ENCODE measurements at regions not wholly inside any gene's neighbourhood (a gene's known extent, or its start where the extent isn't known, plus 50 kb on each side); places are given as distances from the start of the nearest gene placed in this dataset.
A peak's percentile ranks its signal among the peaks of the same experiment; 100 is the strongest.

DNA sequence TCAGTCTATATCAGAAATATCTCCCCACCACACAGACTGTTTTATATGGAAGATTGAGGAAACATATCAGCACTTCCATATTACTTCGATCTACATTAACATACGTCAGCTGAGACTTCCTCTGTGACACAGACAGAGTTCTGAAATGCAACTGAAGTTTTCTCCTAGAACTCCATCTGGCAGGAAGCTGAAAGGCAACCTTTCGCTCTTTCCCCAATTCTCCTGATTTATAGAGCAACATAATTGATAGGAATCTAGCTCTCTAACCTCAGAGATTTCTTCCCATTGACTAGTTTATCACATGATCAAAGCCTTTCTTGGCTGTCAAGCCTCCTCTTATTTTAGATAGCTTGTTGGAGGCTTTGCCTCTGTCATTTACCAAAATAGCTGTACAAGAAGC lies 806.7 kb upstream of the CHAC2 start:
- peaks cover 10 to 11% of the 10 kb centered on the region in 2 donors for H3K9me3 Mint-ChIP-seq
- no peak for DNase-seq
- no peak overlapping the region for H3K27ac Mint-ChIP-seq
- no peaks in the 10 kb centered on the region for H3K27me3 Mint-ChIP-seq
- ATAC-seq (replicated peaks): no peak
- no peaks in the 10 kb centered on the region for H3K36me3 Mint-ChIP-seq (ENCODE audit: insufficient read depth)
- H3K4me1 Mint-ChIP-seq (ENCODE audit: low read depth in 2 of 2): no peaks in the 10 kb centered on the region
- H3K4me3 Mint-ChIP-seq: no peak overlapping the region

DNA sequence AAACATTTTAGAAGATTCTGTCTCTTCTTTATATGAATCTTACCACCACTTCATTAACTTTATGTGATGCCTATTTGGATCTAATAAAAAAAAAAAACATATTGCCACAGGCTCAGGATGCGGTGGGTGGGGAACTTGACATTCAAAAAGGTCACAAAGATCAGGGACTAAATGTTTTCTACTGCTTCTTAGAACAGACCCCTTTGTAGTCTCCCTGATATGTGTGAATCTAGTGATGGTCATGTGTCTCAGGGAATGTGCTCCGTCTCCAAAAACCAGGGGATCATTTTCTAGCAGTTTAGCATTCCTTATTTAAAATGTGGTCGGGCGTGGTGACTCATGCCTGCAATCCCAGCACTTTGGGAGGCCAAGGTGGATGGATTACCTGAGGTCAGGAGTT lies 807.8 kb upstream of the CHAC2 start:
- H3K4me3 Mint-ChIP-seq: no peak overlapping the region
- no peak overlapping the region for H3K27ac Mint-ChIP-seq
- ATAC-seq (replicated peaks): no peak
- no peak for DNase-seq
- no peaks in the 10 kb centered on the region for H3K27me3 Mint-ChIP-seq
- no peaks in the 10 kb centered on the region for H3K36me3 Mint-ChIP-seq (ENCODE audit: insufficient read depth)
- H3K4me1 Mint-ChIP-seq (ENCODE audit: low read depth in 2 of 2): no peaks in the 10 kb centered on the region
- peaks cover 10% of the 10 kb centered on the region in 2 donors for H3K9me3 Mint-ChIP-seq

DNA sequence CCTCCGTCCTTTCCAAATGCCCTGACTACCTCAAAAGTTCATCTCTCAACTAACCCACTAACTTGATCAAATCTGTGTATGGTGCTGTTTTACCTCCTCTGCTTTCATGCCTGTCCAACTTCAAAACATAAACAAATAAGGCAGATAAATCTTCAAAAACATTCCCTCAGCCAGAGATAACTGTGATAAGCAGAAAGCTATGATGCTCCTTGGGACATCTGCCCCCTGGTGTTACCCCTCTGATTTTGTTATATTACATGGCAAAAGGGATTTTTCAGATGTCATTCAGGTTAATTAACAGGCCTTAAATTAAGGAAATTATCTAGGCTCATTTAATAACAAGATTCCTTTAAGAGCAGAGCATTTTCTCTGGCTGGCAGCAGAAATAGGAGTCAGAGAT lies 810.8 kb upstream of the CHAC2 start:
- ATAC-seq (replicated peaks) (no peak), DNase-seq (no peak)
- no peaks in the 10 kb centered on the region for H3K27me3 Mint-ChIP-seq
- H3K4me3 Mint-ChIP-seq: no peak overlapping the region
- no peaks in the 10 kb centered on the region for H3K36me3 Mint-ChIP-seq (ENCODE audit: insufficient read depth)
- H3K27ac Mint-ChIP-seq: no peak overlapping the region
- no peaks in the 10 kb centered on the region for H3K4me1 Mint-ChIP-seq (ENCODE audit: low read depth in 2 of 2)
- peaks cover 0 to 9% of the 10 kb centered on the region in 2 donors for H3K9me3 Mint-ChIP-seq

DNA sequence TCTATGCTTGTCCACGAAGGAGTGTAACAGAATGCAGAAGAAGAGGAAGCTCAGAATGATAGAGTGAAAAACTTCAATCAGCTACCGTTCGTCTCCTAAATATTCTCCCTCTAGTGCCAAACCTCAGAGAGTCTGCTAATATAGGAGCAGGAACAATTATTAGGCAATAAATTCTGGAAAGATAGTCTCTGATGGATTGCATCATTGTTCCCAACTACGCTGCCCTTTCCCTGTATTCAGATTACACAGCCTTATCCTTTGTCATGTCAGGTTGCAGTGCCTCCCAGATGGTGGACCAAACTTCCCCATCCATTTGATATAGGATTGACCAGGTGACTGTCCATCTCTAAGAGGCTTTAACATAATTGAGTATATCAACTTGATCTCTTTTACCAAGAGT lies 811.5 kb upstream of the CHAC2 start:
- Mint-ChIP-seq H3K9me3 (peaks cover 0 to 7% of the 10 kb centered on the region in 2 donors), H3K27me3 (no peaks in the 10 kb centered on the region)

DNA sequence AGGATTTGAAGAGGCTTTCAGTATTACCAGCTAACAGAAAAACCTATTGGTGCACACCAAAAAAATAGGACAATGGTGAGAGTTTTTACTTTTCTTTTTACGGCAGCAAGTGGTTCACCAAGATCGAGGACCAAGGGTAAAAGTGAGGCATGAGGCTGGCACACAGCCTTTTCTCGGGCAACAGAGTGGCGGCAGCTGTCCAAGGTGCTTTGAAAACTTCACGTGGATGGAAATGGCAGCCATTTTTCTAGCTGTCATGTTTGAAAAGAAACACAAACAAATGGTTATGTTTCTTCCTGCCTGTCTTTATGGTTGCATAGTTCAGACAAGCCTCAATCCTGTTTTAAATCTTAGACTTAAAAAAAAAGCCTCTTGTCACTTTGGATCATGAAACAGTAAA lies 812.5 kb upstream of the CHAC2 start:
- ATAC-seq (replicated peaks) (no peak), DNase-seq (no peak)
- Mint-ChIP-seq H3K36me3 (ENCODE audit: insufficient read depth) (no peaks in the 10 kb centered on the region), H3K4me3 (no peak overlapping the region), H3K27me3 (no peaks in the 10 kb centered on the region), H3K9me3 (peaks cover 0 to 6% of the 10 kb centered on the region in 2 donors), H3K4me1 (ENCODE audit: low read depth in 2 of 2) (no peaks in the 10 kb centered on the region), H3K27ac (no peak overlapping the region)

More for the DNA sequence above, 811.5 kb upstream of the CHAC2 start:
- H3K36me3 Mint-ChIP-seq (ENCODE audit: insufficient read depth): no peaks in the 10 kb centered on the region
- no peaks in the 10 kb centered on the region for H3K4me1 Mint-ChIP-seq (ENCODE audit: low read depth in 2 of 2)
- DNase-seq (no peak), ATAC-seq (replicated peaks) (no peak)
- no peak overlapping the region for H3K27ac Mint-ChIP-seq
- no peak overlapping the region for H3K4me3 Mint-ChIP-seq

DNA sequence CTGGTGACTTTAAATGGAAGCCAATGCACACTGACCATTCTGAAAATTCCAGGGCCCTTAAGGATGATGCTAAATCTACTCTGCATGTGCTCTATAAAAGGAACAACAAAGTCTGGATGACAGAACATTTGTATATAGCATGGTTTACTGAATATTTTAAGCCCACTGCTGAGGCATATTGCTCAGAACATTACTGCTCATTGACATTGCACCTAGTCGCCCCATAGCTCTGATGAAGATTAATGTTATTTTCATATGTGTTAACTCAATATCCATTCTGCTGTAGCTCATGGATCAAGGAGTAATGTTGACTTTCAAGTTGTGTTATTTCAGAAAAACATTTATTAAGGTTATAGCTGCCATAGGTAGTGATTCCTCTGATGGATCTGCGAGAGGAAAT lies 827.5 kb upstream of the CHAC2 start:
- H3K36me3 Mint-ChIP-seq (ENCODE audit: insufficient read depth): no peaks in the 10 kb centered on the region
- peaks cover 0 to 2% of the 10 kb centered on the region in 2 donors for H3K4me1 Mint-ChIP-seq (ENCODE audit: low read depth in 2 of 2)
- H3K27me3 Mint-ChIP-seq: no peaks in the 10 kb centered on the region
- H3K9me3 Mint-ChIP-seq: peaks cover 0 to 3% of the 10 kb centered on the region in 2 donors
- no peak overlapping the region for H3K27ac Mint-ChIP-seq
- H3K4me3 Mint-ChIP-seq: no peak overlapping the region
- no peak for ATAC-seq (replicated peaks)
- DNase-seq: no peak

DNA sequence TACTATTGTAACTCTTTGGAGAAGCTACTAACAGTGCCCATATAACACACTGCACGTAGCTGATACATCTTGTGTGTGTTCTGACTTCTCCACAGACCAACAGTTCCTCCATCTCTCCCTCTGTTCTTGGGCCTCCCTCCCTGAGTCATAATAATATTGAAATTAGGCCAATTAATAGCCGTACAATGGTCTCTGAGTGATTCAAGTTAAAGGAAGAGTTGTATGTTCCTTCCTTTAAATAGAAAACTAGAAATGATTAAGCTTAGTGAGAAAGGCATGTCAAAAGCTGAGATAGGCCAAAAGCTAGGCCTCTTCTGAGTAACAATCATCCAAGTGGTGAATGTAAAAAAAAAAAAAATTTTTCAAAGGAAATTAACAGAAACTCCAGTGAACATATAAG lies 828.4 kb upstream of the CHAC2 start:
- no peaks in the 10 kb centered on the region for H3K36me3 Mint-ChIP-seq (ENCODE audit: insufficient read depth)
- DNase-seq (no peak), ATAC-seq (replicated peaks) (no peak)
- H3K27ac Mint-ChIP-seq: no peak overlapping the region
- no peak overlapping the region for H3K4me3 Mint-ChIP-seq
- H3K9me3 Mint-ChIP-seq: peaks cover 0 to 3% of the 10 kb centered on the region in 2 donors
- H3K4me1 Mint-ChIP-seq (ENCODE audit: low read depth in 2 of 2): peaks cover 0 to 2% of the 10 kb centered on the region in 2 donors
- H3K27me3 Mint-ChIP-seq: no peaks in the 10 kb centered on the region

DNA sequence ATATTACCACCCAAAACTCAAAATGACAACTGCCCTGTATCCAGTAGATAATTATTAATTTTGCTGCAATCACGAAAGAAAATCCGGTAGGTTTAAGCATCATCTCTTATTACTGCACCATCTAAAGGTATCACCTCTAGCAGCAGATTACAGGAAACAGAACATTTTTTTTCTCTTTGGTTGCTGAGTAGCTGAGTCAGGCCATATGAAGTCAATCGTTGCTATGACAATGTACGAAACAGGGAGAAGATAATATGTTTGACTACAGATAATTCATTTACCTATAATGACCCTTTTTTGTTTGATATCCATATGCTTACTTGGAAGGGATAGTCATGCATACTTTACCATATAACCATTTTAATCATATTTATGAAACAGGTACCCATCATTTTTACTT lies 831.6 kb upstream of the CHAC2 start:
- Mint-ChIP-seq H3K4me1 (ENCODE audit: low read depth in 2 of 2) (peaks cover 0 to 2% of the 10 kb centered on the region in 2 donors), H3K27me3 (no peaks in the 10 kb centered on the region), H3K9me3 (peaks cover 0 to 2% of the 10 kb centered on the region in 2 donors), H3K36me3 (ENCODE audit: insufficient read depth) (no peaks in the 10 kb centered on the region), H3K27ac (peak overlapping the region in 1 of 2 donors; percentile 52), H3K4me3 (peak overlapping the region in 1 of 2 donors; percentile 50)
- ATAC-seq (replicated peaks): peak; percentile 87
- no peak for DNase-seq

DNA sequence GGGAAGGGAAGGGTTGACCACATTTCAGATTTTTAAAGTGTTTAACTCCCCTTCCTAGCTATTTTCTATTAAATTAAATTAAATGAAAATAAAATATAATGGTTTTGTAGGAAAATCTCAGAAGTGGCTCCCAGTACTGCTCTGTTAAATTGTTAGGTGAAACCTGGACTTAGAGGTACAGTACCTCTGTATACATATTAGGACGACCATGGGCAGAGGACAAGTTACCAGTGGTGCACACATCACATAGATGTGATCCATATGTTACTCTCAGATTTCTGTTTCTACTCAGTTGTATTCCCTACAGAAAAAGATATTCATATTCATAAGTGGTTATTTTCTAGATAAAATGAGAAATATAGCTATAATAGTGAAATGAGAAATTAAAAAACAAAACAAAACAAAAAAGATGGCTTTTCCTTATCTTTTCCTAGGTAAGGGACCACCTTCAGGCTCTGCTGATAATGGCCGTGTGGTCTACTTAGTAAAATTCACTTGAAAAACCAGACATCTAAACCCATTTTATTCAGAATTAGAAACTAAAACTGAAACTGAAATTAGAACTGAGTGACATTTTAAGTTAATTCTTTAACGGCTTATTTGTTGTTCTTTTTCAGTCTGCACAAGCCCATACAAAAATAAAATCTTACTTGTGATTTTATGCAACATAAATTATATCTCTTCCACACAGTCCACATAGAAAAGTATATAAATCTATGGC lies 832.5 kb upstream of the CHAC2 start:
- peak overlapping the region in 1 of 2 donors; percentile 50 for H3K4me3 Mint-ChIP-seq
- no peak for ATAC-seq (replicated peaks)
- H3K27ac Mint-ChIP-seq: no peak overlapping the region
- H3K4me1 Mint-ChIP-seq (ENCODE audit: low read depth in 2 of 2): peaks cover 0 to 2% of the 10 kb centered on the region in 2 donors
- no peaks in the 10 kb centered on the region for H3K36me3 Mint-ChIP-seq (ENCODE audit: insufficient read depth)
- H3K9me3 Mint-ChIP-seq: peaks cover 8 to 9% of the 10 kb centered on the region in 2 donors
- no peak for DNase-seq
- no peaks in the 10 kb centered on the region for H3K27me3 Mint-ChIP-seq

DNA sequence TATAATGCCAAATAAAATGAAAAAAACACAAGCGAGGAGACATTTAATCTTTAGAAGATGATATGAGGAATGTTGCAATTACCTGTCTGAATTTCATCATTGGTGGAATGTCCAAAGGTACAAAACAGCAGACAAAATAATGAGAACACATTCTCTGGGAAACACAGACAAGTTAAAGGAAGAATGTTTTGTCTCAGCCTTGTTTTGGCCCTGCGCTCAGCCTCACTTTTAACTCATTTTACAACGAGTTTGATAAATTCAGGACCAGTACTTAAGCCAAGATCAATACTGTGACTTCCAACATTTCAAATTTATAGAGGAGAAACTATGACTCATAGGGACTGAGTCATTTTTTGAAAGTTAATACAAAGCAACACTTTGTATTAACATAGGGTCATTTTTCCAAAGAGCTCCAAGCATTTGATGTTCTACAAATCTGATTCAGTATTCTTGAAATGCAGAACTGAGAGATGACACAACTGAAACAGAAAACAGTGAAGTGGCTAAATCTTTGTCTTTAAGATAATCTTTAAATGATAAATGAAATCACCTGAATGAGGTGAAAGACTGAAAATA lies 833.2 kb upstream of the CHAC2 start:
- no peaks in the 10 kb centered on the region for H3K36me3 Mint-ChIP-seq (ENCODE audit: insufficient read depth)
- H3K4me1 Mint-ChIP-seq (ENCODE audit: low read depth in 2 of 2): peaks cover 0 to 2% of the 10 kb centered on the region in 2 donors
- no peaks in the 10 kb centered on the region for H3K27me3 Mint-ChIP-seq
- no peak overlapping the region for H3K4me3 Mint-ChIP-seq
- no peak for DNase-seq
- no peak for ATAC-seq (replicated peaks)
- H3K27ac Mint-ChIP-seq: no peak overlapping the region
- peaks cover 8 to 11% of the 10 kb centered on the region in 2 donors for H3K9me3 Mint-ChIP-seq

DNA sequence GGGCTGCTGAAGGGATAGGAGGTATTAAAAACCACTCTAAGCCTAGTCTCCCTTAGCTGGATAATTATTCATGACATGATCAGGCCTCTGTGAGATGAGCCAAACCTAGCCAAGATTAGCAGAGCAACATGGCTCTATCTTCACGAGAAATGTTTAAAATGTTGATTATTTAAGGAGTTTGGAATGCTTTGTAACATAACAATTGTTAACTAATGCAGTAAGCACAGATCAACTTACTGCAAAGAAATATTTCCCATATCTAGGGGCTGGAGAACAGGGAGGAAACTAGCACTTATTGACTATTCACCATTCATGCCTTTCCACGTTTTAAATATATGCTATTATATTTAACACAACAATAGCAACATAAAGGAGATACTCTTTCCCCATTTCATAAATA lies 833.7 kb upstream of the CHAC2 start:
- H3K36me3 Mint-ChIP-seq (ENCODE audit: insufficient read depth): no peaks in the 10 kb centered on the region
- H3K4me1 Mint-ChIP-seq (ENCODE audit: low read depth in 2 of 2): peaks cover 0 to 2% of the 10 kb centered on the region in 2 donors
- ATAC-seq (replicated peaks): no peak
- H3K27me3 Mint-ChIP-seq: no peaks in the 10 kb centered on the region
- no peak overlapping the region for H3K4me3 Mint-ChIP-seq
- peaks cover 10 to 13% of the 10 kb centered on the region in 2 donors for H3K9me3 Mint-ChIP-seq
- no peak overlapping the region for H3K27ac Mint-ChIP-seq
- no peak for DNase-seq

DNA sequence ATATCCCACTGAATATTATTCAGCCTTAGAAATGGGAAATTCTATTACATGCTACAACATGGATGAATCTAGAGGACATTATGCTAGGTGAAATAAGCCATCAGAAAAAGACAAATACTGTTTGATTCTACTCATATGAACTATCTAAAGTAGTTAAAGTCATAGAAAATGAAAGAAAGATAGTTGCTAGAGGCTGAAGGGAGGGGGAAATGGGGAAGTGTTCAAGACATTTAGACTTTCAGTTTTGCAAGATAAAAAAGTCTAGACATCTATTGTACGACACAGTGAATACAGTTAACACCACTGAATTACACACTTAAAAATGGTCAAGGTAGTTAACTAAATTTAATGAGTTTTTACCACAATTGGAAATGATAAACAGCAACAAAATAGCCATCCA lies 835.9 kb upstream of the CHAC2 start:
- Mint-ChIP-seq H3K36me3 (ENCODE audit: insufficient read depth) (no peaks in the 10 kb centered on the region), H3K4me3 (no peak overlapping the region), H3K9me3 (peaks cover 8 to 19% of the 10 kb centered on the region in 2 donors), H3K27me3 (no peaks in the 10 kb centered on the region), H3K27ac (no peak overlapping the region), H3K4me1 (ENCODE audit: low read depth in 2 of 2) (peaks cover 0 to 2% of the 10 kb centered on the region in 2 donors)
- ATAC-seq (replicated peaks) (no peak), DNase-seq (no peak)

DNA sequence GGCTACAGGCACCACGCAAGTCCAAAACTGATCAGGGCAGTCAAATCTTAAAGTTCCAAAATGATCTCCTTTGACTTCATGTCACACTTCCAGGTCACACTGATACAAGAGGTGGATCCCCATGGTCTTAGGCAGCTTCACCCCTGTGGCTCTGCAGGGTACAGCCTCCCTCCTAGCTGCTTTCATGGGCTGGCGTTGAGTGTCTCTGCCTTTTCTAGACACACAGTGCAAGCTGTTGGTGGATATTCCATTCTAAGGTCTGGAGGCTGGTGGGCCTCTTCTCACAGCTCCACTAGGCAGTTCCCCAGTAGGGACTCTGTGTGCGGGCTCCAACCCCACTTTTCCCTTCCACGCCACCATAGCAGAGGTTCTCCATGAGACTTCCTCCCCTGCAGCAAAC lies 838.2 kb upstream of the CHAC2 start:
- ATAC-seq (replicated peaks): no peak

DNA sequence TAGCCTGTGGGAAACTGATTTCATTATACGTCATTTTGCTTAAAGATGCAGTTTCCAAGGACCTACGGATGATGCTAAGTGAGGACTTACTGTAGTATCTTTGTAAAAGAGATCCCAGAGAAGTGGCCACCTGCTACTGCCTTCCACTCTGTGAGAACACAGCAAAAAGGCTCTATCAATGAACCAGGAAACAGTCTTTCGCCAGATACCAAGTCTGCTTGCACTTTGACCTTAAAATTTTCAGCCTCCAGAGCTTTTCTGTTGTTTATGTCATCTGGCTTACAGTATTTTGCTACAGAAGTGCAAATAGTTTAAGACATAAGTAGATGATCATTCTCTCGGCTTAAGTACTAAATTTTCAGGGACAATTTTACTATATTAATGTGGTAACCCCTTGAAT lies 847.9 kb upstream of the CHAC2 start:
- Mint-ChIP-seq H3K36me3 (ENCODE audit: insufficient read depth) (no peaks in the 10 kb centered on the region), H3K27ac (no peak overlapping the region), H3K9me3 (peaks cover 0 to 7% of the 10 kb centered on the region in 2 donors), H3K4me1 (ENCODE audit: low read depth in 2 of 2) (no peaks in the 10 kb centered on the region), H3K27me3 (no peaks in the 10 kb centered on the region), H3K4me3 (no peak overlapping the region)
- no peak for ATAC-seq (replicated peaks)
- DNase-seq: no peak

More for the DNA sequence above, 838.2 kb upstream of the CHAC2 start:
- Mint-ChIP-seq H3K27ac (no peak overlapping the region), H3K4me1 (ENCODE audit: low read depth in 2 of 2) (no peaks in the 10 kb centered on the region), H3K36me3 (ENCODE audit: insufficient read depth) (no peaks in the 10 kb centered on the region), H3K27me3 (no peaks in the 10 kb centered on the region), H3K4me3 (no peak overlapping the region), H3K9me3 (peaks cover 10 to 19% of the 10 kb centered on the region in 2 donors)
- DNase-seq: no peak

Measured in effector memory CD8-positive, alpha-beta T cell (primary cell).